Colonic mucosa (tissue), 4 donors: ENCODE measurements at regions not wholly inside any gene's neighbourhood (a gene's known extent, or its start where the extent isn't known, plus 50 kb on each side); places are given as distances from the start of the nearest gene placed in this dataset.

Source experiments
- DNase-seq: peaks from one replicate; pipeline ENCODE4 v3.0.0-alpha.2; 2020
- H3K27ac ChIP-seq: fragments of 200-600 bp; one replicate; pipeline ENCODE4 v1.8.0; 2021
- H3K27me3 ChIP-seq: fragments of 200-600 bp; one replicate; pipeline ENCODE4 v1.8.0; 2021
- H3K36me3 ChIP-seq: fragments of 200-600 bp; one replicate; pipeline ENCODE4 v1.8.0; 2021
- H3K4me1 ChIP-seq: fragments of 200-600 bp; one replicate; pipeline ENCODE4 v1.8.0; 2021; ENCODE audit warnings: mild to moderate bottlenecking
- H3K4me3 ChIP-seq: fragments of 200-600 bp; one replicate; pipeline ENCODE4 v1.8.0; 2021
- H3K9ac ChIP-seq, 2 donors: one replicate each; pipeline ENCODE4 v1.7.0; 2013; ENCODE audit warnings: control low read depth in 2 of 2, low read depth in 2 of 2, low read length in 2 of 2
- H3K9me3 ChIP-seq: fragments of 200-600 bp; one replicate; pipeline ENCODE4 v1.8.0; 2021
- intact Hi-C: fragments of 100-400 bp; cut with DNase I; formaldehyde crosslinking; loops from one replicate; pipeline ENCODE4 v1.14.1; 2022
- TF ChIP-seq, protein P1 (sequence below): fragments of 200-600 bp; IDR thresholded peaks from one replicate; pipeline ENCODE4 v1.8.0; 2022; ENCODE audit warnings: antibody characterized with exemption, mild to moderate bottlenecking
- donor health status: healthy.
- donor health status: DM: no; HTN: no; CAD: no.
- donor health status: DM: no; HTN: no; CAD: no.

DNA sequence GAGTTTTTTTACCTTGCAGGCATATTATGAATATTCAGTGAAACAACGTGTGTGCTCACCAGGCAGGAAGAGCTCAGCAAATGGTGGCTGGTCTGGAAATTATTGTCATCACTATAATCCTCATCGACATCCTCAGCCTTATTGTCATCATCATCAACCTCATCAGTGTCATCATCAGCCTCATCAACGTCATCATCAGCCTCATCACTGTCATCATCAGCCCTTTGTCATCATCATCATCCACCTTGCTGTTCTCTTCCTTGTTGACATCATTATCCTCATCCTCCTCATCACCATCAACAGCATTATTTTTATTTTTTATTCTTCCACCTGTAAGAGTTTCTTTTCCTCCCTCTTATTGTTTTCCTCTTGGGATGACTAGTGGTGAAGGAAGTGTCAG is 142.3 kb upstream of the GPR26 start:
- intact Hi-C loops: no loop called here
- Histone ChIP-seq H3K36me3 (no peaks in the 10 kb centered on the region), H3K9me3 (no peaks in the 10 kb centered on the region), H3K27me3 (no peaks in the 10 kb centered on the region), H3K4me3 (no peak overlapping the region), H3K4me1 (no peaks in the 10 kb centered on the region), H3K9ac (no peak overlapping the region), H3K27ac (no peak overlapping the region)
- no peak for DNase-seq
- TF ChIP-seq, protein P1, sequence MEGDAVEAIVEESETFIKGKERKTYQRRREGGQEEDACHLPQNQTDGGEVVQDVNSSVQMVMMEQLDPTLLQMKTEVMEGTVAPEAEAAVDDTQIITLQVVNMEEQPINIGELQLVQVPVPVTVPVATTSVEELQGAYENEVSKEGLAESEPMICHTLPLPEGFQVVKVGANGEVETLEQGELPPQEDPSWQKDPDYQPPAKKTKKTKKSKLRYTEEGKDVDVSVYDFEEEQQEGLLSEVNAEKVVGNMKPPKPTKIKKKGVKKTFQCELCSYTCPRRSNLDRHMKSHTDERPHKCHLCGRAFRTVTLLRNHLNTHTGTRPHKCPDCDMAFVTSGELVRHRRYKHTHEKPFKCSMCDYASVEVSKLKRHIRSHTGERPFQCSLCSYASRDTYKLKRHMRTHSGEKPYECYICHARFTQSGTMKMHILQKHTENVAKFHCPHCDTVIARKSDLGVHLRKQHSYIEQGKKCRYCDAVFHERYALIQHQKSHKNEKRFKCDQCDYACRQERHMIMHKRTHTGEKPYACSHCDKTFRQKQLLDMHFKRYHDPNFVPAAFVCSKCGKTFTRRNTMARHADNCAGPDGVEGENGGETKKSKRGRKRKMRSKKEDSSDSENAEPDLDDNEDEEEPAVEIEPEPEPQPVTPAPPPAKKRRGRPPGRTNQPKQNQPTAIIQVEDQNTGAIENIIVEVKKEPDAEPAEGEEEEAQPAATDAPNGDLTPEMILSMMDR: no peak

DNA sequence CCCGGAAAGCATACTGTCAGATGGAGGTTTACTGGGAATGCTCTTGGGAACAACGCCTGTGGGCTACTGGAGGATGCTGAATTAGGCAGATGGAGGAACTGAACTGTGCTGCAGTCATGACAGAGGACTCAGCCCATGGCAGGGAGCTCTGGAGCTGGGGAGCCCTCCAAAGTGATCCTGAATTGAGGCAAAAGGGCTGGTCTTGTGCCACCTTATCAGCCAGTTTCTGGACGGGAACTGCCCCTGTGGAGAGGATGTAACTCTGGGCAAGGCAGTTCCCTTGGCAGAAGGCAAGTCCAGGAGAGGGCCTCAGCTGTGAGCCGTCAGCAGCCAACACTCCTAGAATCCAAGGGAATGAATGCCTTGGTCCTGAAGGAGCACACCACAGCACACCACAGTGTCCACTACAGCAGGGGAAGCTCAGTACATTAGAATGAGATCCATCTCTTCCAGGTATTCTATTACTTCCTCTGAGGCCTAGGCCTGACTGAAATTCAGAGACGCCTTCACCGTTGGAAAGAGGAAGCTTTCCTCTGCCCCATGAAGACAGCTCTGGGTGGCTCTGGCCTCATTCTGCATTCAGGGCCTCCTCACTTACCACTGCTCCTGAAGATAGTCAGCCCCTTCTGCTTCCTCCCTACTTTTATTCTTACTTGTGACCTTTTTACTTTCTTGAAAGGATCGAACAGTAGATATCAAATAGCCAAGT is 139.6 kb upstream of the GPR26 start:
- no peak overlapping the region for H3K27ac ChIP-seq
- TF ChIP-seq, protein P1: no peak
- no peak overlapping the region for H3K4me3 ChIP-seq
- no peak overlapping the region for H3K9ac ChIP-seq
- no peaks in the 10 kb centered on the region for H3K36me3 ChIP-seq
- intact Hi-C loops: no loop called here
- no peaks in the 10 kb centered on the region for H3K9me3 ChIP-seq
- DNase-seq: no peak
- H3K4me1 ChIP-seq: no peaks in the 10 kb centered on the region
- H3K27me3 ChIP-seq: no peaks in the 10 kb centered on the region

DNA sequence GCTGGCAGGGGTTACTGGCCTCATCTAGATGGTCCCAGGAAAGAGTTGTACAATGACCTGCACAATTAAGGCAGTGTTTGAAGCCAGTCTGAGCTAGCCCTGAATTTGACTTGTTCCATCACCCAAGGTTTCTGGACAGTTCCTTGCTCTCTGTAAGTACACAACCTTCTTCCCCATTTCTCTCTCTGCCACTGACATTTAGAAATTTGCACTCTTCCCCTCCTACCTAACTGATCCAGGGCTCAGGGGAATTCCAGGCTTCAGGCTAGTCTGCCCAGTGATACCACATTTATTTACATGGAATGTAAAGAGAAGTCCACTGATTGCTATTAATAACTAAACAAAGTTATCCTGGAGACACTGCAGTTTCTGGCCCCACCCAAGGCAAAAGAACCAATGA is 139.0 kb upstream of the GPR26 start:
- Histone ChIP-seq H3K4me3 (no peak overlapping the region), H3K27ac (no peak overlapping the region), H3K9ac (no peak overlapping the region), H3K27me3 (no peaks in the 10 kb centered on the region), H3K4me1 (no peaks in the 10 kb centered on the region), H3K9me3 (no peaks in the 10 kb centered on the region), H3K36me3 (no peaks in the 10 kb centered on the region)
- intact Hi-C loops: no loop called here
- TF ChIP-seq, protein P1: no peak
- DNase-seq: no peak

DNA sequence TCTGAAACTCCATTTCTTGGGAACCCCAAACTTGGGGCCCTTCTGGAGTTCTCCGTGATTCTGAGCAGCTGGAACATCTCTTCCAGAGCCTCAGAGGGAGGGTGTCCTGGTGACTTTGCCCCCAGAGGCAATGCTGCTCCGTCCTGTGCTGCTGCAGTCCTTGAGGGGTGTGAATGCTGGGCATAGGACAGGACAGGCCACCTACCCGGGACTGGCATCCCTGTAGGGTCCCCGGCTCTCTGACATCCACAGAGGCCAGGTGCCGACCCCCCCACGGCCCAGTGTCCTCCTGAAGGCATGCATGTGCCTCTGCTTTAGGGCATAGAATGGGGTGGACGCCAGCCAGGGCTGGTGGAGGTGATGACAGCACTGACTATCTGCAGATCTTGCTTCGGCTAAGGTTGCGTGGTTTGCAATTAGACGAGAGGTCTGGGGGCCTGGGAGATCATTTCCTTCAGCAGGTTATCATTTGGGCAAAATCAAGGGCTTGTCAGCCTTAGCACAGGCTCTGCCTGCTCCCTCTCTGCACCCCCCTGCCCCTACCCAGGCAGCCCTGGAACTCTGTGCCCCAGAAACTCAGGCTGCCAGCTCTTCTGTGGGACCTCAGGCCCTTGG is 136.9 kb upstream of the GPR26 start:
- Histone ChIP-seq H3K27ac (no peak overlapping the region), H3K9ac (no peak overlapping the region), H3K4me1 (no peaks in the 10 kb centered on the region), H3K9me3 (no peaks in the 10 kb centered on the region), H3K27me3 (no peaks in the 10 kb centered on the region), H3K4me3 (no peak overlapping the region), H3K36me3 (no peaks in the 10 kb centered on the region)
- DNase-seq: no peak
- TF ChIP-seq, protein P1: no peak
- intact Hi-C loops: no loop called here

DNA sequence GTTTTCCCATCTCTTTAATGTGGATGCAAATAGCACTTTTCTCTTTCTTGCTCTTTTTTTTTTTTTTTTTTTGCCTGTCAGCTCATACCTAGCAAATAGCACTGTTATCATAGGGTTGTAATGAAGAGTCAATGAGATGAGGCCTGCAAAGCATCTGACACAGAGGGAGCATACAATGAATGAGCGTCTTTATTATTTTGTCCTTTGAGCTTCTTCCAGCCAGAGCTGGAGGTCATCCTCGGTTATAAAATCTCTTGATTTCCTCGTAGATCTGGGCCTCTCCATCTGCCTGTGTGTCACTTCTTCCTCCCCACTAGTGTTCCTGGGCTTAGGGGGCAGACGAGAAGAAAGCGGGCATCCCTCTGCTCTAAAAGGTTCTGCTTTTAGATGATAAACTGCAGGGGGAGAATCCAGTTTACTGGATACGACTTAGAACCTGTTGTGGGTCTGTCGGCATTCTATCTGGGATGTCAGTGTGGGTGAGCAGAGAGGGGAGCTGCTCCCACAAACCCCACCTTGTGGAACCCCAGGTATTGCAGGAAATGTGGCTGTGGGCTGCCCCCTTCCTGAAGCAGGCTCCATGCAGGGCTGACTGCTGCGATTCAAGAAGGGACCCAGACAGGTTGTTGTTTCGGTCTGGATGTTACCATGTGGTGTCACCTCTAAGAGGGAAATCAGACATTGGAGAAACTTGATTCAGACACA is 135.8 kb upstream of the GPR26 start:
- Histone ChIP-seq H3K27ac (no peak overlapping the region), H3K4me3 (no peak overlapping the region), H3K9ac (no peak overlapping the region), H3K36me3 (no peaks in the 10 kb centered on the region), H3K4me1 (no peaks in the 10 kb centered on the region), H3K9me3 (no peaks in the 10 kb centered on the region), H3K27me3 (no peaks in the 10 kb centered on the region)
- TF ChIP-seq, protein P1: no peak
- intact Hi-C loops: no loop called here
- no peak for DNase-seq
